ENCODE measurements at regions not wholly inside any gene's neighbourhood (a gene's known extent, or its start where the extent isn't known, plus 50 kb on each side); places are given as distances from the start of the nearest gene placed in this dataset.

- Histone ChIP-seq H3K36me3 (ENCODE audit: insufficient read depth in 1 of 2, low read depth in 1 of 2) (no peaks in the 10 kb centered on the region), H3K4me3 (no peak overlapping the region), H3K27ac (no peak overlapping the region), H3K4me1 (no peaks in the 10 kb centered on the region), H3K9me3 (peaks cover 11% of the 10 kb centered on the region), H3K27me3 (ENCODE audit: insufficient read depth in 3 of 3, low read length in 2 of 3) (peaks cover 0 to 4% (median 0%) of the 10 kb centered on the region in 3 donors)
- ATAC-seq (no peak), DNase-seq (no peak)
- 68 to 75% (median 71%) methylated on average over 2 of the region's 2 CpGs for WGBS, 3 donors
- TF ChIP-seq, protein P1, sequence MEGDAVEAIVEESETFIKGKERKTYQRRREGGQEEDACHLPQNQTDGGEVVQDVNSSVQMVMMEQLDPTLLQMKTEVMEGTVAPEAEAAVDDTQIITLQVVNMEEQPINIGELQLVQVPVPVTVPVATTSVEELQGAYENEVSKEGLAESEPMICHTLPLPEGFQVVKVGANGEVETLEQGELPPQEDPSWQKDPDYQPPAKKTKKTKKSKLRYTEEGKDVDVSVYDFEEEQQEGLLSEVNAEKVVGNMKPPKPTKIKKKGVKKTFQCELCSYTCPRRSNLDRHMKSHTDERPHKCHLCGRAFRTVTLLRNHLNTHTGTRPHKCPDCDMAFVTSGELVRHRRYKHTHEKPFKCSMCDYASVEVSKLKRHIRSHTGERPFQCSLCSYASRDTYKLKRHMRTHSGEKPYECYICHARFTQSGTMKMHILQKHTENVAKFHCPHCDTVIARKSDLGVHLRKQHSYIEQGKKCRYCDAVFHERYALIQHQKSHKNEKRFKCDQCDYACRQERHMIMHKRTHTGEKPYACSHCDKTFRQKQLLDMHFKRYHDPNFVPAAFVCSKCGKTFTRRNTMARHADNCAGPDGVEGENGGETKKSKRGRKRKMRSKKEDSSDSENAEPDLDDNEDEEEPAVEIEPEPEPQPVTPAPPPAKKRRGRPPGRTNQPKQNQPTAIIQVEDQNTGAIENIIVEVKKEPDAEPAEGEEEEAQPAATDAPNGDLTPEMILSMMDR (IDR thresholded peaks at IDR 0.05) = no peak
- intact Hi-C loops (cut with DNase I) = no loop called here
Observed at GRCh38 chr6:105974986-105975385, 111.2 kb upstream of the PRDM1 start.

DNA sequence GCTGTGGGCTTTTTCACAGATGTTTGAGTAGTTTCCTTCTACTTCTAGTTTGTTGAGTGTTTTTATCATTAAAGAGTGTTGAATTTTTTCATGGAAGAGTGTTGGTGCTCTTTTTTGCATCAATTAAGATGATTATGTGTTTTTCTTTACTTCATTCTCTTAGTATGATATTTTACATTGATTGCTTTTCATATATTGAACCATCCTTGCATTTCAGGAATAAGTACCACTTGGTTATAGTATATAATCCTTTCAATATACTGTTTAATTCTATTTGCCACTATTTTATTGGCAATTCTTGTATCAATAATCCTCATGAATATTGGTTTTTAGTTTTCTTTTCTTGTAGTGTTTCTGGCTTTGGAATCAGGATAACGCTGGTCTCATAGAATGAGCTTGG is 113.7 kb upstream of the PRDM1 start:
- Histone ChIP-seq H3K4me3 (no peak overlapping the region), H3K36me3 (ENCODE audit: insufficient read depth in 1 of 2, low read depth in 1 of 2) (no peaks in the 10 kb centered on the region), H3K27ac (no peak overlapping the region), H3K27me3 (ENCODE audit: insufficient read depth in 3 of 3, low read length in 2 of 3) (no peaks in the 10 kb centered on the region), H3K4me1 (no peaks in the 10 kb centered on the region), H3K9me3 (peaks cover 11% of the 10 kb centered on the region)
- ATAC-seq (no peak), DNase-seq (no peak)
- intact Hi-C loops (cut with DNase I) = no loop called here
- 94 to 95% (median 95%) methylated on average over 1 of the region's 1 CpG for WGBS, 3 donors
- TF ChIP-seq, protein P1 (IDR thresholded peaks at IDR 0.05) = no peak

- Histone ChIP-seq H3K36me3 (ENCODE audit: insufficient read depth in 1 of 2, low read depth in 1 of 2) (no peaks in the 10 kb centered on the region), H3K4me3 (no peak overlapping the region), H3K4me1 (no peaks in the 10 kb centered on the region), H3K9me3 (peaks cover 11% of the 10 kb centered on the region), H3K27ac (no peak overlapping the region), H3K27me3 (ENCODE audit: insufficient read depth in 3 of 3, low read length in 2 of 3) (no peaks in the 10 kb centered on the region)
- TF ChIP-seq, protein P1 (IDR thresholded peaks at IDR 0.05) = no peak
- DNase-seq = no peak
- intact Hi-C loops (cut with DNase I) = no loop called here
- 56 to 71% (median 70%) methylated on average over 2 of the region's 2 CpGs for WGBS, 3 donors
- no peak for ATAC-seq
Observed at GRCh38 chr6:105968603-105969333, 117.4 kb upstream of the PRDM1 start.

DNA sequence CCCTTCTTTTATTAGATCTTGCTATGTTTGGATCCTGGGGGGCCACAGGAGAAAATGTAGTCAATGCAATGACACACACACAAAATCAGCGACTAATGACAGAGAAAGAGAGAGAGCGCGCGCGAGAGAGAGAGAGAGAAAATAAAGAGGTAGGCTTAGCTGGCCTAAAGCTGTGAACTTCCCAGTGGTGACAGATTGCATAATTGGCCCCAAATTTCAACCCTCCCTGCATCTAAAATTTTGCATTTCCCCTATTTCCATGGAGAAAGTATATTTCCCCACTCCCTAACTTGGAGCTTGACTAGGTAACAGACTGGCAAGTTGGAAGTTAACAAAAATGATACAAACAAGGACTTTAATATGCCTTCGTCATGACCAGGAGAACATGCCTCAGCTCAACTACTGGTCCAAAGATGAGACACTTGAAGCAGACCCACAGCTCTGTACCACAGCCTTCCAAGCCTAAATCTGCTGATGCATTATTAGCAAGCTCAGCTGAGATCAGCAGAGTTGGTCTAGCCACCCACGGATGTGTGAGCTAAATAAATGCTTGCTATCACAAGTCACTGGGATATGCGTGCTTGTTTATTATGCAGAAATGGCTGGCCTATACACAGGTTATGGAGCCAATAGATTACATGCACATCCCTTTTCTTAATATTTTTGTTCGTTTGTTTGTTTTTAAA is 118.1 kb upstream of the PRDM1 start:
- intact Hi-C loops (cut with DNase I) = no loop called here
- H3K36me3 ChIP-seq (ENCODE audit: insufficient read depth in 1 of 2, low read depth in 1 of 2) = no peaks in the 10 kb centered on the region
- no peak for DNase-seq
- 89 to 91% (median 90%) methylated on average over 9 of the region's 9 CpGs for WGBS, 3 donors
- ATAC-seq = no peak
- TF ChIP-seq, protein P1 (IDR thresholded peaks at IDR 0.05) = no peak
- no peak overlapping the region for H3K4me3 ChIP-seq
- H3K4me1 ChIP-seq = no peaks in the 10 kb centered on the region
- no peak overlapping the region for H3K27ac ChIP-seq
- H3K27me3 ChIP-seq (ENCODE audit: insufficient read depth in 3 of 3, low read length in 2 of 3) = no peaks in the 10 kb centered on the region
- peaks cover 8% of the 10 kb centered on the region for H3K9me3 ChIP-seq

Measured in psoas muscle (tissue), 7 donors.